D721Med (cell line): ENCODE measurements at regions not wholly inside any gene's neighbourhood (a gene's known extent, or its start where the extent isn't known, plus 50 kb on each side); places are given as distances from the start of the nearest gene placed in this dataset.

ENCODE experiments used
- DNase-seq: peaks from one replicate; pipeline ENCODE4 v3.0.0; 2011; ENCODE audit warnings: low spot score; ENCODE audit not compliant: insufficient read length
- FAIRE-seq: peaks from 2 replicates; lab custom pipeline; 2011; peaks lifted over from hg19 to GRCh38; lab: Jason Lieb, UNC
- CTCF ChIP-seq: IDR thresholded peaks from 2 replicates; pipeline ENCODE4 v1.5.1; 2012; ENCODE audit warnings: mild to moderate bottlenecking, control low read depth; ENCODE audit not compliant: insufficient read depth; ENCODE audit errors: missing control alignments

- no peak for TF ChIP-seq CTCF
- no peak for DNase-seq
- FAIRE-seq: no peak
Measured at GRCh38 chr5:143476601-143477211, 73.2 kb upstream of the NR3C1 start.

- no peak for FAIRE-seq
Measured at GRCh38 chr5:143474616-143475015, 71.1 kb upstream of the NR3C1 start.

DNA sequence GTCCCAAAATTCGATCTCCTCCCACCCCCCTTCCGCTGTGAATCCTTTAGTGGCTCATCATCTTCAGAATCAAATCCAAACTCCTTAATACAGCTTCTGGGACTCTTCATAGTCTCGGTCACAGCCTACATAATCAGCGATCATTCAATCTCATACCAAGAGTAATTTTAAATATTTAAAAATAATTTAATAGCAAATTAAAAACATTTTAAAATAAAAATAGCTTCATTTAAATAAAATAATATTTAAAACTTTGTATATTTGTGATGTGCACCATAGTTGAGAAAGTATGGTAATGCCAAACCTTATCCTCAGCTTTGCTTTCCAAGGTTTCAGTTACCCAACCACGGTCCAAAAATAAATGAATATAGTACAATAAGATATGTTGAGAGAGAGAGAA lies 70.0 kb upstream of the NR3C1 start:
- DNase-seq (no peak), FAIRE-seq (no peak)
- no peak for TF ChIP-seq CTCF

More at GRCh38 chr5:143474616-143475015, 71.1 kb upstream of the NR3C1 start:
- no peak for DNase-seq
- no peak for TF ChIP-seq CTCF

GRCh38 chr5:143472576-143472975 lies 69.1 kb upstream of the NR3C1 start:
- no peak for TF ChIP-seq CTCF
- FAIRE-seq (no peak), DNase-seq (no peak)

DNA sequence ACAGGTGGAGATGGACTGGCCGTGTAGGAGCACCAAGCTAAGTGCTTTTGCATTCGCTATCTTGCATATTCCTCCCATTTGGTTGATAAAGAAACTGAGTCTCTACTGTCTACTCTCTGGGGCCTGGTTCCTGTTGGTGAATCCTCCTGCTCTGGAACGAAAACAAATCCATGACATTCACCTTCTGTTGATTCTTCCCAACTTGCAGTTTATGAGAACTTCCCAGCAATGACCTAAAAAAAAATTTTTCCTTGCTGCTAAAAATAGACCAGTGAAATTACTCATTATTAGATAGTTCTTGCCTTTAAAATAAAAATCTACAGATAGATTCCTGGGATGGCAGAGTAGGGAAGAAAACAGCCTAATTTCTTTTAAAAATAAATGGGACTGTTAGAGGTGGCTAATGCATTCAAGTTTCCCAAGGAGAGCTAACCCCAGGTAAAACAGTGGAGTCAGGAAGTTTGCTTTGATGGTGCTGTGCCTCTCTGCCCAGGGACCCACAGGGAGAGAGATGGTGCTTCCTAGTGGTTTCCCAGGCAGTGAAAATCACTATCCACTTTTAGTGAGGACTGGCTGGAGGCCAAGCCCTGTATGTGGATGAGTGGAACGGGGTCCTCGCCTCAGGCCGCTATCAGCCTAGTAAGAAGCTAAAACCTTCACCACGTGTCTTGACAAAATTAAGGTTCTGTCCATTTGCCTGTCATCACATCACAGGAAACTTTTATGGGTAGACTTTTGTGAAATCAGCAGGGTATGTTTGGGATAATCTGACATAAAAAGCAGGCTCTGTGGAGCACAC lies 68.4 kb upstream of the NR3C1 start:
- DNase-seq (no peak), FAIRE-seq (no peak)
- TF ChIP-seq CTCF: no peak

DNA sequence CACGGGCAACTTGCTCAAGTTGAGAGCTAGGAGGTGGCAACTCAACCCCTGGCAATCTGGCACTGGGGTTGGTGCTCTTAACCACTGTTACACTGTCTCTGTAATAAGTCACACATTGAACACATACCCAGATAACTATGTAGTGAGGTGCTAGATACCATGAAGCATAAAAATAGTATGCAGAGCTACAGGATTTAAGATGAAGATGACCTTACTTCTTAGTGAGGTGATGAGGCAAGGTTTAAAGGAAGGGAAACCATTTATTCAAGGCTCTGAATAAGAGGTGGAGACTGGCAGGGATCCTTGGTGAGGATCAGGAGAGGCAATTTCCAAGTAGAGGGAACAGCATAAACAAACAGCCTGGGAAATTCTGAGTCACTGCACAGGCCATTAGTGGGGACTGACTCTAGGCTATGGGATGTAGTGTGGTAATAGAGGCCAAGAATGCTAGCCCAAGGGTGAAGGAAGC lies 67.6 kb upstream of the NR3C1 start:
- TF ChIP-seq CTCF: no peak
- DNase-seq (no peak), FAIRE-seq (no peak)

GRCh38 chr5:143470120-143470519 lies 66.6 kb upstream of the NR3C1 start:
- no peak for FAIRE-seq
- DNase-seq: no peak

More at GRCh38 chr5:143470120-143470519, 66.6 kb upstream of the NR3C1 start:
- no peak for TF ChIP-seq CTCF
